ENCODE measurements at regions not wholly inside any gene's neighbourhood (a gene's known extent, or its start where the extent isn't known, plus 50 kb on each side); places are given as distances from the start of the nearest gene placed in this dataset.
A peak's percentile ranks its signal among the peaks of the same experiment; 100 is the strongest.

- DNase-seq (ENCODE audit: low spot score) = peak; percentile 73
These were observed 51.5 kb upstream of the LRRC32 start for GRCh38 chr11:76721755-76722677.

- no peak for DNase-seq (ENCODE audit: low spot score)
These were observed 52.6 kb upstream of the LRRC32 start for GRCh38 chr11:76723142-76723541.

GRCh38 chr11:76723548-76723947 is 53.0 kb upstream of the LRRC32 start:
- no peak for DNase-seq (ENCODE audit: low spot score)

GRCh38 chr11:76724171-76724768 is 53.7 kb upstream of the LRRC32 start:
- no peak for DNase-seq (ENCODE audit: low spot score)

GRCh38 chr11:76728227-76728626 is 54.9 kb upstream of the TSKU start:
- DNase-seq (ENCODE audit: low spot score) = no peak

GRCh38 chr11:76728778-76729177 is 54.4 kb upstream of the TSKU start:
- DNase-seq (ENCODE audit: low spot score) = no peak

- DNase-seq (ENCODE audit: low spot score) = no peak
These were observed 53.9 kb upstream of the TSKU start for GRCh38 chr11:76729214-76729613.

- DNase-seq (ENCODE audit: low spot score) = no peak
These were observed 52.1 kb upstream of the TSKU start for GRCh38 chr11:76730887-76731565.

- no peak for DNase-seq (ENCODE audit: low spot score)
These were observed 50.5 kb upstream of the TSKU start for GRCh38 chr11:76732643-76733042.

Measured in RKO (cell line).